DND-41 (cell line): ENCODE measurements at regions not wholly inside any gene's neighbourhood (a gene's known extent, or its start where the extent isn't known, plus 50 kb on each side); places are given as distances from the start of the nearest gene placed in this dataset.

Source experiments
- ATAC-seq: fragments of 200-7000 bp; cut with Tn5 transposase; 3 replicates; pipeline ENCODE4 v1.9.1; 2021; ENCODE audit warnings: low read depth; ENCODE audit not compliant: insufficient read depth
- DNase-seq: peaks from one replicate; pipeline ENCODE4 v3.0.0-alpha.2; 2020
- H2AFZ ChIP-seq: 2 replicates; pipeline ENCODE4 v1.6.0; 2012; ENCODE audit warnings: low read depth, low read length
- H3K27ac ChIP-seq: 2 replicates; pipeline ENCODE4 v1.5.1; 2012; ENCODE audit warnings: low read length, inconsistent platforms
- H3K27me3 ChIP-seq: fragments of 200-600 bp; sonication (generic); 2 replicates; pipeline ENCODE4 v1.6.0; 2012; ENCODE audit warnings: low read length, mild to moderate bottlenecking, inconsistent platforms; ENCODE audit not compliant: insufficient read depth, poor library complexity
- H3K36me3 ChIP-seq: 2 replicates; pipeline ENCODE4 v1.5.1; 2012; ENCODE audit warnings: low read length, inconsistent platforms; ENCODE audit not compliant: insufficient read depth
- H3K4me1 ChIP-seq: 2 replicates; pipeline ENCODE4 v1.5.1; 2012; ENCODE audit warnings: mild to moderate bottlenecking, low read length; ENCODE audit not compliant: insufficient read depth
- H3K4me2 ChIP-seq: 2 replicates; pipeline ENCODE4 v1.6.0; 2012; ENCODE audit warnings: mild to moderate bottlenecking, moderate library complexity, low read length, inconsistent platforms; ENCODE audit not compliant: insufficient read depth
- H3K4me3 ChIP-seq, 2 experiments: fragments of 200-600 bp in 1 of 2; shearing (Covaris generic) in 1 of 2; 2 replicates each; pipeline ENCODE4 v1.5.1; 2012 to 2016; ENCODE audit warnings: inconsistent platforms in 2 of 2, low read length in 2 of 2, mild to moderate bottlenecking in 2 of 2, low read depth in 1 of 2, moderate library complexity in 1 of 2
- H3K79me2 ChIP-seq: 2 replicates; pipeline ENCODE4 v1.6.0; 2012; ENCODE audit warnings: low read length, inconsistent platforms; ENCODE audit not compliant: insufficient read depth
- H3K9ac ChIP-seq: 2 replicates; pipeline ENCODE4 v1.6.0; 2012; ENCODE audit warnings: low read depth, mild to moderate bottlenecking, inconsistent platforms, low read length, moderate library complexity
- H3K9me3 ChIP-seq: 2 replicates; pipeline ENCODE4 v1.5.1; 2012; ENCODE audit warnings: low read length, moderate library complexity, mild to moderate bottlenecking, inconsistent platforms; ENCODE audit not compliant: insufficient read depth, severe bottlenecking
- H4K20me1 ChIP-seq: 2 replicates; pipeline ENCODE4 v1.6.0; 2012; ENCODE audit warnings: low read length; ENCODE audit not compliant: insufficient read depth
- EZH2 ChIP-seq: IDR thresholded peaks from 3 replicates; pipeline ENCODE4 v1.6.1; 2012; ENCODE audit warnings: borderline replicate concordance, low read depth, mild to moderate bottlenecking, moderate library complexity, low read length, inconsistent platforms; ENCODE audit not compliant: severe bottlenecking
- TF ChIP-seq, protein P1 (sequence below): IDR thresholded peaks from 2 replicates; pipeline ENCODE4 v1.5.1; 2012; ENCODE audit warnings: borderline replicate concordance, low read length, moderate library complexity, mild to moderate bottlenecking; ENCODE audit not compliant: poor library complexity, severe bottlenecking; ENCODE audit errors: extremely low read depth

DNA sequence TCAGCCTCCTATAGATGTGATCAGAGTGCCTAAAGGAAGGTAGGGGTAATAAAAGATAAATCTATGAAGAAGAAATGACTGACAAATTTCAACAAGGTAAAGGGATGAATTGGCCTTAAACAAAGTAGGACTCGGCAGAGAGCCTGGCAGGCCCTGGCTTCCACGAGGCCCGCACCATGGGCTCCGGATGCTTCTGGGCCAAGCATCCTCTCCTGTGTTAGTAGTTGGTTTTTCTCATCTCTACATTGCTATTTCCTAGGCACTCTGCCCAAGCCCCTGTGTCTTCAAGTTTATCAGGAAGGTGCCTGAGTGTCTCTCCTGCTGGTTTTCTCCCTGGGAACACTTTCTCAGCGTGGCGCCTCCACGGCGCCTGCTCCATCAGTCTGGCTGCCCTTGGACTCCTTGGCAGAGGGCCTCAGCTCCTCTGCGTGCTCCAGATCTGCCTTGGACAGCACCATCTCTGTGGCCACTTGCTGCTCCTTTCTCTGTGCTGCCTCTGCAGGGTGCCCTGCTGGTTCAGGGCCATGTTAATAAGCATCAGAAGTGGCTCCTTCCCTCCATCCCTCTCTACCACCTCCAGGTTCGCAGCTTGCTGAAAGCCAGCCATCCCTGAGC lies 413.3 kb upstream of the DPP6 start:
- ATAC-seq: no peak

DNA sequence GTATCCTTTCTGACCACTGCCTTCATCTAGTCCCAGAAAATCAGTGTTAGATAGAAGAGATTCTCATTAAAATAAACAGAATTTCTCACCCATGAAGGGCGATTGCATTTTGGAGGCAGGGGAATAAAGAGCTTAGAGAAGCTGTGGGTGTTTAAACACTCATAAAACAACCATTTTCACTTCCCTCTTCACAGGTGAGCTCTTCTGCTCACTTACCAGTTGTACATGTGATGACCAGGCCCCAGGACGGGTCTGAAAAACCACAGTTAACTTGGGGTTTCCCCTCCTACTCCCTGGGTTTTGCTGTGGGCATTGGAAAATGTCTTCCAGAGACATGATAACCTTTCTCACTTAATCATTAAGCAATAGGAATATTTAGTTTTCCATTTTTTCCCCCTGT lies 411.6 kb upstream of the DPP6 start:
- no peak for DNase-seq
- Histone ChIP-seq H3K36me3 (no peaks in the 10 kb centered on the region), H3K79me2 (no peaks in the 10 kb centered on the region), H2AFZ (no peak overlapping the region), H3K27ac (no peak overlapping the region), H4K20me1 (no peaks in the 10 kb centered on the region), H3K4me3 (no peak overlapping the region), H3K4me1 (no peaks in the 10 kb centered on the region), H3K4me2 (no peak overlapping the region), H3K9ac (no peak overlapping the region), H3K9me3 (peaks cover 17% of the 10 kb centered on the region), H3K27me3 (no peaks in the 10 kb centered on the region)
- TF ChIP-seq, protein P1, sequence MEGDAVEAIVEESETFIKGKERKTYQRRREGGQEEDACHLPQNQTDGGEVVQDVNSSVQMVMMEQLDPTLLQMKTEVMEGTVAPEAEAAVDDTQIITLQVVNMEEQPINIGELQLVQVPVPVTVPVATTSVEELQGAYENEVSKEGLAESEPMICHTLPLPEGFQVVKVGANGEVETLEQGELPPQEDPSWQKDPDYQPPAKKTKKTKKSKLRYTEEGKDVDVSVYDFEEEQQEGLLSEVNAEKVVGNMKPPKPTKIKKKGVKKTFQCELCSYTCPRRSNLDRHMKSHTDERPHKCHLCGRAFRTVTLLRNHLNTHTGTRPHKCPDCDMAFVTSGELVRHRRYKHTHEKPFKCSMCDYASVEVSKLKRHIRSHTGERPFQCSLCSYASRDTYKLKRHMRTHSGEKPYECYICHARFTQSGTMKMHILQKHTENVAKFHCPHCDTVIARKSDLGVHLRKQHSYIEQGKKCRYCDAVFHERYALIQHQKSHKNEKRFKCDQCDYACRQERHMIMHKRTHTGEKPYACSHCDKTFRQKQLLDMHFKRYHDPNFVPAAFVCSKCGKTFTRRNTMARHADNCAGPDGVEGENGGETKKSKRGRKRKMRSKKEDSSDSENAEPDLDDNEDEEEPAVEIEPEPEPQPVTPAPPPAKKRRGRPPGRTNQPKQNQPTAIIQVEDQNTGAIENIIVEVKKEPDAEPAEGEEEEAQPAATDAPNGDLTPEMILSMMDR: no peak
- TF ChIP-seq EZH2: no peak
- no peak for ATAC-seq

More for the DNA sequence above, 413.3 kb upstream of the DPP6 start:
- Histone ChIP-seq H3K27me3 (no peaks in the 10 kb centered on the region), H3K4me1 (no peaks in the 10 kb centered on the region), H3K27ac (no peak overlapping the region), H3K36me3 (no peaks in the 10 kb centered on the region), H2AFZ (no peak overlapping the region), H3K4me2 (no peak overlapping the region), H4K20me1 (no peaks in the 10 kb centered on the region), H3K4me3 (no peak overlapping the region), H3K79me2 (no peaks in the 10 kb centered on the region), H3K9me3 (peaks cover 13% of the 10 kb centered on the region), H3K9ac (no peak overlapping the region)
- TF ChIP-seq EZH2: no peak
- DNase-seq: no peak

DNA sequence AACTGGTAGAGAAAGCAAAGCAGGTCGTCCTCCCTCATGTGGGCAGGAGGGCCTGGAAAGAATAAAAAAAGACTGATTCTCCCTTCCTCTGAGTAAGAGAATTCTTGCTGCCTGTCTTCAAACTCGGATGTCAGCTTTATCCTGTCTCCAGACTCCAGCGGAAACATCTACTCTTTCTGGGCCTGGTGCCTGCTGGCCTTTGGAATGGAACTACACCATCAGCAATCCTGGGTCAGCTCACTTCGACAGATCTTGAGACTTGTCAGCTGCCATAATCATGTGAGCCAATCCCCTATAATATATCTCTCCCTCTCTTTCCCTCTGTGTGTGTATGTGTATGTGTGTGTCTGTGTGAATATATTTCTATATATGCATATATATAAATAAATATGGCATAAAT lies 411.0 kb upstream of the DPP6 start:
- Histone ChIP-seq H3K4me1 (no peaks in the 10 kb centered on the region), H3K27ac (no peak overlapping the region), H3K27me3 (no peaks in the 10 kb centered on the region), H3K9ac (no peak overlapping the region), H3K79me2 (no peaks in the 10 kb centered on the region), H4K20me1 (no peaks in the 10 kb centered on the region), H3K4me3 (no peak overlapping the region), H3K4me2 (no peak overlapping the region), H3K36me3 (no peaks in the 10 kb centered on the region), H2AFZ (no peak overlapping the region), H3K9me3 (peaks cover 17% of the 10 kb centered on the region)
- ATAC-seq (no peak), DNase-seq (no peak)
- no peak for TF ChIP-seq EZH2
- TF ChIP-seq, protein P1: no peak

DNA sequence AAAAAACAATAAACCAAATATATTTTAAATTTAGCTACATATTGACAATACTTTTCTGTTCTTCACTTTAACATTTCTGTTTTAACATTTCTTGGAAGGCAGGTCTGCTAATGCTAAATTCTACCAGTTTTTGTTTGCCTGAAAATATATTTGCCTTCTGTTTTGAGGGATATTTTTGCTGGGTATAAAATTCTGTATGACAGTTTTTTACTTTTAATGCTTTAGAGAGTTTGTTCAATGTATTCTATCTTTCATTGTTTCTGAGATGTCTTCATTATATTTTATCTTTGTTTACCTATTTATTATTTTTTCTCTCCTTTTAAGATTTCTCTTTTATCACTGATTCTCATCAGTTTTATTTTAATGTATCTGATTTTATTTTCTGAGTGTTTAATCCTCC lies 409.2 kb upstream of the DPP6 start:
- Histone ChIP-seq H3K27me3 (no peaks in the 10 kb centered on the region), H3K4me1 (no peaks in the 10 kb centered on the region), H3K4me2 (no peak overlapping the region), H3K4me3 (no peak overlapping the region), H3K27ac (no peak overlapping the region), H3K36me3 (no peaks in the 10 kb centered on the region), H4K20me1 (no peaks in the 10 kb centered on the region), H2AFZ (no peak overlapping the region), H3K9me3 (peaks cover 17% of the 10 kb centered on the region), H3K79me2 (no peaks in the 10 kb centered on the region), H3K9ac (no peak overlapping the region)
- no peak for ATAC-seq
- no peak for DNase-seq
- TF ChIP-seq, protein P1: no peak
- TF ChIP-seq EZH2: no peak
